ENCODE measurements at regions not wholly inside any gene's neighbourhood (a gene's known extent, or its start where the extent isn't known, plus 50 kb on each side); places are given as distances from the start of the nearest gene placed in this dataset.

GRCh38 chr13:22263185-22263584, 592.3 kb downstream of the FGF9 start:
- TF ChIP-seq CTCF (conservative IDR thresholded peaks at IDR 0.05; ENCODE audit: low read length) (no peak), EZH2phosphoT487 (IDR thresholded peaks at IDR 0.05; ENCODE audit: borderline replicate concordance) (no peak)
